ENCODE measurements at regions not wholly inside any gene's neighbourhood (a gene's known extent, or its start where the extent isn't known, plus 50 kb on each side); places are given as distances from the start of the nearest gene placed in this dataset.
"Not testable (repeated sequence)": the region's sequence is repeated elsewhere in the genome, so short reads cannot be mapped to it uniquely, and the experiment has no call there.

DNA sequence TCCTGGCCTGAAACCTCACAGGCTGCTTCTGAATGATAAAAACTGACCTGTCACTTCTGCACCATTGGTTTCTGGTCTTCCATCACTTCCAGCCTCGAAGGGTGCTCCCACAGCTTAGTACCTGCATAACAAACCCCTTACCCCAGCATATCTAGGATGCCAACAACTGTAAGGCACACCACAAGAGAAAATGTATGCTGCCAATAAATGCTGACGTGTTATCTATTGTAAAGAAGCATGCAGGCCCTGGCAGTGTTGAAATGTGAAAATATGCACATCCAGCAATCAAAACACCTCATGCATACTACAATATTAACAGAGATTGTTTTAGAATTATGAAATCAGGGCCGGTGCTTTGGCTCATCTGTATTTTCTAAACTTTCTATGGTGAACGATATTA lies 242.0 kb upstream of the NSMCE3 start:
- no peak for DNase-seq (ENCODE audit: low spot score)

DNA sequence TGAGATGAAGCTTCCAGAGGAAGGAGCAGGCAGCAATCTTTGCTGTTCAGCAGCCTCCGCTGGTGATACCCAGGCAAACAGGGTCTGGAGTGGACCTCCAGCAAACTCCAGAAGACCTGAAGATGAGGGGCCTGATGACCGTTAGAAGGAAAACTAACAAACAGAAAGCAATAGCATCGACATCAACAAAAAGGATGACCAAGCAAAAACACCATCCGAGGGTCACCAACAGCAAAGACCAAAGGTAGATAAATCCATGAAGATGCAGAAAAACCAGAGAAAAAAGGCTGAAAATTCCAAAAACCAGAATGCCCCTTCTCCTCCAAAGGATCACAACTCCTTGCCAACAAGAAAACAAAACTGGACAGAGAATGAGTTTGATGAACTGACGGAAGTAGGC lies 235.9 kb upstream of the NSMCE3 start:
- not testable (repeated sequence) for DNase-seq (ENCODE audit: low spot score)

DNA sequence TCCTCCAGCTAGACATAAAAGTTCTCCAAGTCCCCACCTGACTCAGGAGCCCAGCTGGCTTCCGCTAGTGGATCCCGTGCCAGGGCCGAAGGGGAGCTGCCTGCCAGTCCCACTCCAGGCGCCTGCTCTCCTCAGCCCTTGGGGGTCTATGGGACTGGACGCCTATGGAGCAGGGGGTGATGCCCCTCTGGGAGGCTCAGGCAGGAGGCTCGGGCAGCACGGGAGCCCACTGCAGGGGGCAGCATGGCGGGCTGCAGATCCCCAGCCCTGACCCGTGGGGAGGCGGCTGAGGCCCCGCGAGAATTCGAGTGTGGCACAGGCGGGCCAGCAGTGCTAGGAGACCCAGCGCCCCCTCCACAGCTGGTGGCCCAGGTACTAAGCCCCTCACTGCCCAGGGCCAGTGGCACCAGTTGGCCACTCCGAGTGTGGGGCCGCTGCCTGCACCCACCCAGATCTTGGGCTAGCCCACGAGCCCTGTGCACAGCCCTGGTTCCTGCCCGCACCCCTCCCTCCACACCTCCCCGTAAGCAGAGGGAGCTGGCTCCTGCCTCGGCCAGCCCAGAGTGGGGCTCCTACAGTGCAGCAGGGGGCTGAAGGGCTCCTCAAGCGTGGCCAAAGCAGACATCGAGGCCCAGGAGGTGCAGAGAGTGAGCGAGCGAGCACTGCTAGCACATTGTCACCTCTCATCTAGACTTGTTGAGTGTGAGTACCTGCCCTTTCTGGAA lies 221.3 kb upstream of the NSMCE3 start:
- no peak for DNase-seq (ENCODE audit: low spot score)

DNA sequence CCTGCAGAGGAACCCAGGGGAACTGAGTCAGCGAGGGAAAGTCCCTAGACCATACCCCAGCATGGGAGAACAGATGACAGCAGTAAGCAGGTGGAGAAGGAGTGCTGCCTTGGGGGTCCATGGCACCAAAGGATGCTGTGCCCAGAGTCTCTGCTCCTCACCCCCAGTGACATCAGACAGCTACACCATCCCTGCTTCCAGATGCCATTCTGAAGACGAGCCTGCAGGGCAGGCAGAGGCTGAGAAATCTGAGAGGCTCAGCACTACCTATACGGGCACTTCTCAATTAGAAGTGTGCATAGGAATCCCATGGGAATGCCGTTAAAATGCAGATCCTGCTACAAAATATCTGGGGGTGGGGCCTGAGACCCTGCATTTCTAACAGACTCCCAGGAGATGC lies 211.3 kb upstream of the NSMCE3 start:
- DNase-seq (ENCODE audit: low spot score), result no peak

DNA sequence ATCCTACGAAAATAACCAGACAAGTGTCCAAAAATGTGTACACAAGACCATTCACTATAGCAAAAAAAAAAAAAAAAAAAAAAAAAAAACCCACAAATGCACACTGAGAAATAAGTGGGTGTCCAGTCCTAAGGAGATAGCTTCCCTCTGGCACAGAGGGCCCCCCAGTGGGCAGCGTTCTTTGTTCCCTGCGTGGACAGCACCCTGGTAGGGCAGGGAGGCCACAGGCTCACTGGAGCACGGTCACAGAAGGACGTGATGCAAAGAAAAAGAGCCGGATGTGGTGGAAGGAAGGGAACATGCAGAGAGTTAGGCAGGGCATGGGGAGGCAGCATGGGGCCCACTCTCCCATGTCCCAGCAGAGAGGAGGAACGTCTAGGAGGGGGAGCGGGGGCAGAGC lies 210.7 kb upstream of the NSMCE3 start:
- no peak for DNase-seq (ENCODE audit: low spot score)

DNA sequence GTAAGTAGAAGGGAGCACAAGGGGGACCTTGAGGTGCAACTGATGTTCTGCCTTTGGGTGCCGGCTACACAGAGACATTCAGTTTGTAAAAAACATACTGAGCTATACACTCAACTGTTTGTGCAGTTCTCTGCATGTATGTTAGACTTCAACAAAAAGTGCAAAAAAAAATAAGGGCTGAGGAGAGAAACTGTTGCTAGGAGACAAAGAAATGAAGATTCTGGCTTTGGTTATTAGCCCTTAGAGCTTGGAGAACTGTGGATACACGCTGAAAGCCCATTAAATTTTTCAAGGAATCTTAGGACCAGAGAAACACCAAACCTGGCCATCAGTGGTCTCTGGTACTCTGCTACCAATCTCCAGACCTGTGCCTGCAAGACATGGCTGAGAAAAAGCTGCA lies 207.6 kb upstream of the NSMCE3 start:
- DNase-seq (ENCODE audit: low spot score), result no peak

DNA sequence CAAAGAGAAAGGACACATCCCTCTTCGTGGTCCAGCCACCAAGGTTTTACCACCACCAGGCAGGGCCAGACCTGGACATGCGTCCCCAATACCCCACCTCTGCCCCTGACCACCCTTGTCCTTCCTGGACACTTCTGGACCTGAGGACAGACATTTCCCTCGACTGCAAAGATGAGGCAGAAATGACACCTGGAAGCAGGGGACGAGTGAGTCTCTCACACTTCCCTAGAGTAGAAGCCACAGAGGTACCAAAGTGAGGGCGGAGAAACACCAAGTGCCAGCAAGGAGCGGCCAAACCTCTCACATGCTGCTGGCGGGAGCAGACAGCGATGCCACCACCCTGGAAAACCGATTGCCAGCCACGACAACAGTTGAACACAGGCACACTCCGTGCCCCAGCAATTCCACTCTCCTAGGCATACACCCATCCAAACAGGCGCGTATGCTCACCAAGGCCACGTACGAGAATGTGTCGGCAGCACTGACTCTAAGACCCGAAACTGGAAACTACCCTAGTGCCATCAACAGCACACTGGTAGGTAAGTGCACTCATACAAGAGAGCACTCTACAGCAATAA lies 207.0 kb upstream of the NSMCE3 start:
- DNase-seq (ENCODE audit: low spot score), result no peak

DNA sequence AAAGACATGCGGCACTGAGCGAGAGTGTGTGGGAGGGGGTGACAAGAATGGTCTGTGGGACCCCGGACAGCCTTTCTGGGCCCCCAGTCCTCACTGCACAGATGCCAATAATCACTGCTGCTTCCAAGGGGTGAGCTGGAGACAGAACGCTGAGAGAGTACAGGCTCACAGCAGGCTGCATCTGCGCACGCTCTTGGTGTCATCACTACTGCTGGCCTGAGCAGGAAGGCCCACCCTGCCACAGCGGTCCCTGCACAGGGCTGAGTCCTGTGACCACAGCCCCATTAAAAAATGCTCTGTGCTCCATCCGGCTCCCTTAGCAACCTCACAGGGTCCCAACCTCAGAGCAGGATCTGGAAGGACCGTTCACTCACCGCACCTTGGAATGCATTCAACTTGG lies 205.5 kb upstream of the NSMCE3 start:
- DNase-seq (ENCODE audit: low spot score), result no peak

DNA sequence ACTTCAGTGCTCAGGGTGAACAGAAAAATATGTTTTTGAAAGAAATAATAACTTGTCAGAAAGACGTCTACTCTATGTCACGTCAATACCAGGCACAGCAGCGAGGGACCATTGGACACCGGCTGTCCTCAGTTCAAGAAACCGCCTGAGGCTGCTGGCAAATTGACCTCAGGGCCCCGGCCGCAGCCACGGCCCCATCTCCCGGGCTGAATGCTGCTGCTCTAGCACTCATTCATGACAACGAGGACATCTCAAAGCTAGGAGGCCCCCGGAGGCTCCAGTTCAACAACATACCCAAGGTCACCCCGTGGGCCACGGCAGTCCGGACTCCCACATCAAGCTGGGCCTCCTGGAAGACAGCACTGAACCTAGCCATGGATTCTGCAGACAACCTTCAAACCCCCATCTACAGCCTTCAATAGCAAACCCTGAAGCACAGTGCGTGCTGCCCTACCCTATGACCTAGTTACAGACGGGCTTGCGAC lies 204.0 kb upstream of the NSMCE3 start:
- DNase-seq (ENCODE audit: low spot score), result no peak

DNA sequence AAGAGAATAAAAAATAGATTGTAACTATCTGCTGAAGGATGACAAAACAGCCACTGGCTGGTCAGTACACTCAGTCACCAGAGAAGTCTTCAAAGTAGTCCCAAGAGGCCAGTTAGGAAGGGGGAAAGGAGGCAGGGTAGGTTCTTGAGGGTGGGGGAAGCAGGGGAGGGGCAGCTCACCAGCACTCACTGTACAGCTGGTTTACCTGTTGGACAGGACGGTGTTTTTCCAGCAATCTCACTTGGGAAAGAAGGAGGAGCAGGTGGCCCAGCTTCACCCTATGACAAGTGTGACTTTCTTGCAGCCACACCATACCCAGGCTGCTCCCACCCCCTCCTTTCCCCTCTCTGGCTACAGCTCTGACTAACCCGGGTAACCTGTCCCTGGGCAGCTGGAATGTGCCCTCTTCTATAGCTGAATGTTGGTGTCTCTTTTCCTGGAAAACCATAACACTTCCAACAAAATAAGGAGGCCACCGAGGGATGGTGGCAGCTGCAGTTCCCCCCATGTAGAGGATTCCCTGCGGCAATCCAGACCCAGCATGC lies 203.4 kb upstream of the NSMCE3 start:
- no peak for DNase-seq (ENCODE audit: low spot score)

DNA sequence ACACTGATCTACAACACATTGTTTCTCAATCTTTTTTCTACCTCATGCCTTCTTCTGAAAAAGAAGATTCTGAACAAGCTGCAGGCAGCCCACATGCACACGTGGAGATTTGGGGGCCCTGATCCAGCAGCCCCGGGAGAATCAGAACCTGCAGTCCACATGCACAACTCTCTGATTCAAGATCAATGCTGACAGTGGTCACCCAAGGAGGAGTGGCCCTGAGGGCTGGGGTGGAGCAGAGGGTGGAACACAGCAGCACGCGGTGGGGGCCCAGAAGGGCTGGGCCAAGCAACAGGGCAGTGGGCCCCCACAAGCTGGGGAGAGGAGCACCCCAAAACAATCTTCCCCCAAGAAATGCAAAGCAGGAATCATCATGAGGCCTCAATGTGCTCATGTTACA lies 202.1 kb upstream of the NSMCE3 start:
- DNase-seq (ENCODE audit: low spot score), result no peak

DNA sequence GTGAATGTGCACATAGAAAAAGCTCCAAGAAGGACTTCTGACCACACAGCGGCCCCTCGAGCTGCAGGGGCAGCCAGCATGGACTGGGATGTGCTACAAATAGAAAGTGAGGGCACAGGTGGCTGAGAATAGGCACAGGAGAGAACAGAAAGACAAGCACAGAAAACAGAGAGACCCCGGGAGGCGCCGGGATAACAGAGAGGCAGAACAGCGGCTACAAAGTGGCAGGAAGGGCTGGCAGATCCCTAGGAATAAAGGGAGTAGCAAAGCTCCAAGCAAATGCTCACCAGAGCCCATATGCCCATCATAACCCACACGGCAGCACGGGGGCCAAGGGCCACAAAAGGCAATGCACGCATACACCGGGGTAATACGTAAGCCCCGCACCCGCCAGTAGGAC lies 201.7 kb upstream of the NSMCE3 start:
- no peak for DNase-seq (ENCODE audit: low spot score)

DNA sequence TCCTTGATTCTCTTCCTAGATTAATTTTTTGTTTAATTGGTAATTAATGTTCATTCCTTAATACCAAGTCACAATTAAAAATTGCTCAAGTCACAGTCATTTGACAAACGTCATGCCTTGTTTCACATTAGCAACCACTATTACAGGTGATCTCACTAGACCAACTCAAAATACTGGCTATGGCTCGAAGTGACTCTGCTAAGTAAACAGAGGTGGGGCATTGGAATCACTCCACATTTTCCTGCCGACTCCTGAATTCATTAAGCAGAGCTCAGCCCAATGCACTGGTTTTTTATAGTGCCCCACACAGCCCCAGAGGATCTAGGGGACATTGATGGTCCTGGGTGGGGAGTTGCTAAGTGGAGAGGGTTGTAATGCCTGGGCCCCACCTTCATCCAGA lies 201.2 kb upstream of the NSMCE3 start:
- DNase-seq (ENCODE audit: low spot score), result no peak

DNA sequence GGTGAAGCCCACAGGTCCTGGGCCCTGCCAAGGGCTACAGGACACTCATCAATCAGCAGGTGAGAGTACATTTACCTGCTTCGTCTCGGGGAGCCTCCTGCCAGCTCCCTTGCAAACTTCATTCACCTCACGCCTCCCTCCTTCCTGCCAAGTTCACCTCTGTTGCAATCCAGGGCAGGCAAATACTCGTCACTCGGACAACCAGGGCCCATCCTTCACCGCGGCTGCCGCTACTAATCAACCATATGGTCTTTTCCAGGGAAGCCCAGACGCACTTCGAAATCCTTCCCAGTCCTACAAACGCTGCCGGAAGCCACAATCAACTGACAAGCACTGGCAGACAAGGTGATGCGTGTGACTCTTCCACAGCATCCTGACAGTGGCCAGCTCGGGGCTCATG lies 200.7 kb upstream of the NSMCE3 start:
- DNase-seq (ENCODE audit: low spot score), result no peak

DNA sequence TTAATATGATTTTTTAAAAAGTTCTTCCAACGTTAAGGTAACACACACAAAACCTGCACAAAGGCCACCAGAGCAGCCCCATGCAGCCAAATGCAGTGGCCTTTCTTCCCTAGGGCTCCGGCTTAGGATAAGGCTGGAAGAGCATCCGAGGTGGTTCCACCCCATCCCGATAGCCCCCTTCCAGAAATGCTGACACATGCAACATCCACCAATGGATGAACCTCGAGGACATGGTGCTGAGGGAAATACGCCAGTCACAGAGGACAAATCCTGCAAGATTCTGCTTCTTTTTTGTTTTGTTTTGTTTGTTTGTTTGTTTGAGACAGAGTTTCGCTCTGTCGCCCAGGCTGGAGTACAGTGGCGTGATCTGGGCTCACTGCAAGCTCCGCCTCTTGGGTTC lies 199.3 kb upstream of the NSMCE3 start:
- no peak for DNase-seq (ENCODE audit: low spot score)

DNA sequence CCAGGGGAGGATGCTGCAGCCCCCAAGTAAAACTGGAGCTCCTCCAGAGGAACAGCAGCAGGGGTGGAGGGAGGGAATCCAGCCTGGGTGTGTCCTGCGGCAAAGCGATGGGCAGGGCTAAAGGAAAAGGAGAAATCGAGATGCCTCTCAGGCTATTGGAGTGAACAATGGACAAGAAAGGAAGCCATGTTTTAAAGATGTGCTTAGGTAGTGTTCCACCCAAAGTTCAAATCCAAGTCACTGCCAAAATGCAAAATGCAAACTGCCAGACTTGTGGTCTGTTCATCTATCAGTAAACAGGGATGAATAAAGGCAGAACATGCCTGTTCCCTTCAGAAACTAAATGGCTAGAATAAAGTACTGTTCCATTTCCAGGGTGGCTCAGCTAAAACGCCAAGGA lies 197.5 kb upstream of the NSMCE3 start:
- no peak for DNase-seq (ENCODE audit: low spot score)

DNA sequence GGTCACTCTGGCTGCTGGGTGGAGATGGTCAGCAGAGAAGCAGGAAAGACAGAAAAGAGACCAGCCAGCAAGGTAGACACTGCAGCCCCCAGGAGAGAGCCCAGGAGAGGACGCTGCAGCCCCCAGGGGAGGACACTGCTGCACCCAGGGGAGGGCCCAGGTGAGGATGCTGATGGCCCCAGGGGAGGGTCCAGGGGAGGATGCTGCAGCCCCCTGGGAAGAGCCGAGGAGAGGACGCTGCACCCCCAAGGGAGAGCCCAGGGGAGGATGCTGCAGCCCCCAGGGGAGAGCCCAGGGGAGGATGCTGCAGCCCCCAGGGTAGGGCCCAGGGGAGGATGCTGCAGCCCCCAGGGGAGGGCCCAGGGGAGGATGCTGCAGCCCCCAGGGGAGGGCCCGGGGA lies 196.7 kb upstream of the NSMCE3 start:
- no peak for DNase-seq (ENCODE audit: low spot score)

DNA sequence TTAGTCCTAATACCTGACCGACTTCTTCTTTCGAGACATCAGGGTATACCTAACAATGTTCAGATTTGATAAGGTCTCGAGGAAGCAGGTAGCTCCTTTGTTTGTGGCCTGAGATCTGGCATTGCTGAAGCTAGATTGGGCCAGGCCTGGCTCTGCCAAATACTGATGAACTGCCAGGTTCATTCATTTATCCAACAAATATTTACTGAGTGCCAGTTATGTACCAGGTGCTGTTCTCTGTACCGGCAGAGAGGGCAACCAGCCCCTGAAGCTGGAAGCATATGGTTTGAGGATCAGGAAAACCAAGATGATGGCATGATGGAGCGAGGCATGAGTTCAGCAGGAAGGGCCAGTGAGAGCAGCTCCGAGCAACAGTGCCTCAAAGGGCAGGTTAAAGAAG lies 196.2 kb upstream of the NSMCE3 start:
- DNase-seq (ENCODE audit: low spot score), result no peak

DNA sequence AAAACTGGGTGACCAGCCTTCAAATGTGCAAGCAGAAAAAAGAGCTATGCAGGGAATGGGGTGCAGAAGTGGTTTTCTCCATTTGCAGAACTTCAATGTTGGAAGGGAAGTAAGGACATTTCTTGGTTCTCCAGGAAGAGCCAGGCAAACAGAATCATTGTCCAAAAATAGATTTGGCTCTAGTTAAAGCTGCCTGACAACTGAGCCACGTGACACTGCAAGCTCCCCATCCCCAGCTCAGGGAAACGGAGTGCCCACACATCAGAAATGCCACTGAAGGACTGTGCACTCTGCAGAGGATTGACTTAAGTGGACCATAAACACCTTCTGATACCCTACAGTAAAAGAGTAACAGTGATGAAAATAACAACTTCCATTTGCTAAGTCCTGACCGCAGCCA lies 195.6 kb upstream of the NSMCE3 start:
- DNase-seq (ENCODE audit: low spot score), result no peak

DNA sequence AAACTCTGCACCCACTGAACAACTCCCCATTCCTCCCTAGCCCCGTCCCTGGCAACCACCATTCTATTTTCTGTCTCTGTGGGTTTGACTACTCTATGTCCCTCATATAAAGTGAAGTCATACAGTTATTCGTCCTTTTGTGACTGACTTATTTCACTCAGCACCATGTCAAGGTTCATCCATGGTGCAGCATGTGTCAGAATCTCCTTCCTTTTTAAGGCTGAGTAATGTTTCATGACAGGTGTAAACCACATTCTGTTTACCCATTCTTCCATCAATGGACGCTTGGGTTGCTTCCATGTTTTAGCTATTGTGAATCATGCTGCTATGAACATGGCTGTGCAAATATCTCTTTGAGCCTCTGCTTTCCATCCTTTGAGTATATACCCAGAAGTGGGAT lies 192.3 kb upstream of the NSMCE3 start:
- no peak for DNase-seq (ENCODE audit: low spot score)

DNA sequence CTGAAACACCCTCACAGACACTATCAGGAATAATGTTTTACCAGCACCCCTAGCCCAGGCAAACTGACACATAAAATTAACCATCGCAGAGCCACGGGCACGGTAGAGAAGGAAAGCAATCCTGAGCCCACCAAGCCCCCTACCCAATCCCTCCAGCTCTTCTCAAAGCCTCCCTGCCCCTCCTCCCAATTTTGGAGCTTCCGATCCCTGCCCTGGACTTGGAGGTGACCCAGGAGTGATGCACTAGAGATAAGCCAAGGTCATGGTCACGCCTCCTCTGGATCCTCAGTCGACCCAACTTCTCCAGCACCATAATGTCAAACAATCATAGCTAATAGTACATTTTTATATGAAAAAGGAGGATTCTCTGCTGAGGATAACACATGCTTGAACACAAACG lies 188.7 kb upstream of the NSMCE3 start:
- DNase-seq (ENCODE audit: low spot score), result no peak

DNA sequence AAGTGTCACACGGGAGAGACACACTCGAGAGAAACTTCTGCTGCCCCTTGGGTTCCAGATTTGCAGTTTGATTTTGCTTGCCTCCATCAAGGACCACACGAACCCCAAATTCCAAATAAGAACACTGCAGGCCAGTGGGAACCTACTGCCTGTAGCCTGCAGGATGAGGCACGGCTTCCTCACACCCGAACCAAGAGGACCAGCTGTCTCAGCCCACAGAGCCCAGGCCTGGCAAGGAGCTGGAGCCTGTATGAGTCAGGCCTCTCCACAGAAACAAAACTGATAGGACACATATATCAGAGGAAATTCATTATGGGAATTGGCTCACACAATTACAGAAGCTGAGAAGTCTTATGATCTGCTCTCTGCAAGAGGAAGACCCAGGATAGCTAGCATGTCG lies 188.1 kb upstream of the NSMCE3 start:
- no peak for DNase-seq (ENCODE audit: low spot score)

DNA sequence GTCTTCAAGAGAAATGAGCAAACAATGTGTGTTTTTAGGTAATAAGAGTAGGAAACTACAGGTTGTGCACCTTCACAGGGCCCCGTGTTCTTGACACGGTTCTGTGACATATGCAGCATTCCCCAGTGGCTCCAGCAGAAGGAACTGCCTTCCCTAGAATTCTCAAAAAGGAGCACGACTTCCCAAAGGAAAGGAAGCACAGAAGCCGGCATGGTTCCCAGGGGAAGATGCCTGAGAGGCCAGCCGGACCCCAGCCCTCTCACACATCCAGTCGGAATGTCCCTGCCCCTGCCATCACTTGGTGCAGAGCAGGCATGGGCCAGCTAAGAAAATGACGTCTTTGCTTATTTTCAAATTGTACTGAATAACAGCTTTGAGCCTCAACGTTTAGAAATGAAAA lies 187.3 kb upstream of the NSMCE3 start:
- DNase-seq (ENCODE audit: low spot score), result no peak

DNA sequence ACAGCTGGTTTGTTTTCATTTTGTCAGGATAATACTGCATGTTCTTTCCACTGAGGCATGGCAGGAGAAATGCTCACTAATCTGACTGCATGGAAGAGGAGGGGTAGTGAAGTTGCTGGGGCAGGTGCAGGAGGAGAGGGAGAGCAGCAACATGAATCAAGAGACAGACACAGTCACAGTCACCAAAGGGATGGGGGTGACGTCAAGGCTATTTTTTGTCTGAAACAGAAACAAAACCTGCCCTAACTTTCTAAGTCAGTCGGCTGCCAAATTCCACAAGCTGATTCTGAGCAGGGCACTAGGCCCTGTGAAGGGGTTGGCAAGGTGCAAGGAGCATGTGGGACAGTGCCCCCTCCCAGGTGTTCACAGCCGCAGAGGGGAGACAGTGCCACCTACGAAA lies 186.6 kb upstream of the NSMCE3 start:
- DNase-seq (ENCODE audit: low spot score), result no peak
